Pancreas (tissue), 10 donors: ENCODE measurements at regions not wholly inside any gene's neighbourhood (a gene's known extent, or its start where the extent isn't known, plus 50 kb on each side); places are given as distances from the start of the nearest gene placed in this dataset.
"Not testable (repeated sequence)": the region's sequence is repeated elsewhere in the genome, so short reads cannot be mapped to it uniquely, and the experiment has no call there.

Experiments used
- ATAC-seq, 4 donors: fragments of 200-7000 bp; cut with Tn5 transposase; one replicate each; pipeline versions ENCODE4 v1.8.0 to v1.9.1; 2020; ENCODE audit warnings: mild to moderate bottlenecking in 4 of 4, moderate library complexity in 4 of 4
- DNase-seq, 6 donors: peaks; one replicate each; pipeline ENCODE4 v3.0.0-alpha.2; 2020
- FAIRE-seq: peaks from 2 replicates; lab custom pipeline; 2012; peaks lifted over from hg19 to GRCh38; lab: Jason Lieb, UNC
- H3K27ac ChIP-seq, 4 donors: fragments of 200-600 bp; sonication (generic); 1 replicate in 3 of 4; 2 replicates in 1 of 4; pipeline versions ENCODE4 v1.5.0 to v1.8.0; 2020
- H3K27me3 ChIP-seq, 4 donors: fragments of 200-600 bp; one replicate each; pipeline ENCODE4 v1.8.0; 2021
- H3K36me3 ChIP-seq, 3 donors: fragments of 200-600 bp; sonication (generic) in 1 of 3; one replicate each; pipeline versions ENCODE4 v1.5.0 to v1.8.0; 2020 to 2021
- H3K4me1 ChIP-seq, 3 donors: fragments of 200-600 bp; one replicate each; pipeline ENCODE4 v1.8.0; 2021
- H3K4me3 ChIP-seq, 4 donors: fragments of 200-600 bp; sonication (generic) in 2 of 4; one replicate each; pipeline versions ENCODE4 v1.5.0 to v1.8.0; 2020 to 2021
- H3K9me3 ChIP-seq, 4 donors: fragments of 200-600 bp; one replicate each; pipeline ENCODE4 v1.8.0; 2021
- CTCF ChIP-seq, 4 donors: fragments of 200-600 bp; sonication (generic) in 3 of 4; IDR thresholded peaks; one replicate each; pipeline versions ENCODE4 v1.5.0 to v1.8.0; 2021; ENCODE audit warnings: antibody characterized with exemption in 4 of 4
- WGBS, 2 donors: extraction: QIAGEN DNeasy Blood & Tissue Kit; methylation state at CpG; one replicate each; pipeline ENCODE4 v1.1.7; 2013; 5-methylcytosine and 5-hydroxymethylcytosine counted together
- intact Hi-C, 3 donors: fragments of 100-400 bp; cut with DNase I; formaldehyde crosslinking; loops; one replicate each; pipeline versions ENCODE4 v1.11.1 to v1.14.2; 2022
- donor health status: healthy with polysubstance abuse.
- donor health status: DM: no; HTN: no; CAD: no; lungs with moderate emphysema.
- donor health status: DM: no; HTN: no; CAD: no.
- donor health status: control.
- donor health status: control.
- donor health status: Bipolar disorder and iron deficiency.
- donor health status: DM: yes; HTN: yes; CAD: no.
- donor health status: DM: no; HTN: no; CAD: no.
- donor health status: DM: no; HTN: no; CAD: no.
- donor health status: DM: yes; HTN: yes; CAD: no.

- no peak overlapping the region for H3K27ac ChIP-seq
- intact Hi-C loops, result no loop called here
- no peak overlapping the region for H3K4me3 ChIP-seq
- TF ChIP-seq CTCF (IDR thresholded peaks at IDR 0.05), result no peak
- ATAC-seq, result no peak
- no peaks in the 10 kb centered on the region for H3K4me1 ChIP-seq
- no peak for FAIRE-seq
- peak in 1 of 6 donors; percentile 18 for DNase-seq
- H3K36me3 ChIP-seq, result no peaks in the 10 kb centered on the region
- 60 to 75% methylated on average over 8 of the region's 8 CpGs for WGBS, 2 donors
- no peaks in the 10 kb centered on the region for H3K9me3 ChIP-seq
- H3K27me3 ChIP-seq, result peaks cover 0 to 7% (median 0%) of the 10 kb centered on the region in 4 donors
These were observed 1138.4 kb downstream of the PCDH19 start for GRCh38 chrX:99271641-99272040.

- Histone ChIP-seq H3K4me3 (no peak overlapping the region), H3K36me3 (no peaks in the 10 kb centered on the region), H3K9me3 (no peaks in the 10 kb centered on the region), H3K27ac (no peak overlapping the region), H3K27me3 (peaks cover 0 to 15% (median 0%) of the 10 kb centered on the region in 4 donors), H3K4me1 (no peaks in the 10 kb centered on the region)
- ATAC-seq (no peak), DNase-seq (no peak), FAIRE-seq (no peak)
- 62 to 68% methylated on average over 2 of the region's 2 CpGs for WGBS, 2 donors
- TF ChIP-seq CTCF (IDR thresholded peaks at IDR 0.05), result no peak
- intact Hi-C loops, result no loop called here
These were observed 1143.8 kb downstream of the PCDH19 start for GRCh38 chrX:99266255-99266654.

DNA sequence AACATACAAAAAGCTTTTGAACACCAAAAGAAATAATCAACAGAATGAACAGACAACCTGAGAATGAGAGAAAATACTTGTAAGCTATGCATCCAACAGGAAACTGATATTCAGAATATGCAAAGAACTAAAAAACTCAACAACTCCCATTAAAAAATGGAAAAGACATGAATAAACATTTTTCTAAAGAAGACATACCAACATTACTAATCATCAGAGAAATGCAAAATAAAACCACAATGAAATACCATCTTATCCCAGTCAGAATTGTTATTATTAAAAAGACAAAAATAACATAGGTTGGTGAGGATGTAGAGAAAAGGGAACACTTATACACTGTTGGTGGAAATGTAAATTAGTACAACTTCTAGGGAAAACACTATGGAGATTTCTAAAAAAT, 1161.9 kb downstream of the PCDH19 start:
- intact Hi-C loops, result no loop called here
- no peaks in the 10 kb centered on the region for H3K36me3 ChIP-seq
- no peak for DNase-seq
- no peak for ATAC-seq
- no peak for TF ChIP-seq CTCF (IDR thresholded peaks at IDR 0.05)
- H3K27me3 ChIP-seq, result peaks cover 0 to 2% (median 0%) of the 10 kb centered on the region in 4 donors
- no peak overlapping the region for H3K4me3 ChIP-seq
- FAIRE-seq, result peak; percentile 37
- no peaks in the 10 kb centered on the region for H3K4me1 ChIP-seq
- H3K9me3 ChIP-seq, result no peaks in the 10 kb centered on the region
- H3K27ac ChIP-seq, result no peak overlapping the region

DNA sequence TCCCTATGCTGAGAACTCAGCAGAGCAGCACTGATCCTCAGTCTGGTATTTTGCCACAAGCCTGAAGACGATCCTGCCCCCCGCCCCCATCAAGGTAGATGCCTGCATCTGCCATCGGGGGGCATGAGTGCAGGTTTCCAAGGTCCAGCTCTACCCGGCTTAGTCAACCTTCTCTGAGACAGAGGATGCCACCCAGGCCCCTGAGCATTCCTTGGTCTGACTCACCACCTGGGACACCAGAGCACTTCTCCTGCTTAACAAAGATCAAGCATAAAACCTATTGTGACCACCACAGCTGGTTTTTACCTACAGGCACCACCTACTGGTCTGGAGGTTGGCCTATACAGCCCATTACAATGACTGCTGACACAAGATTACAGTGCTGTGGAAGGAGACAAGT, 1168.1 kb downstream of the PCDH19 start:
- FAIRE-seq (no peak), DNase-seq (peak in 1 of 6 donors; percentile 20), ATAC-seq (no peak)
- H3K27ac ChIP-seq, result no peak overlapping the region
- H3K4me3 ChIP-seq, result no peak overlapping the region
- intact Hi-C loops, result no loop called here
- WGBS, 2 donors, result 58 to 61% methylated on average over 4 of the region's 4 CpGs
- H3K9me3 ChIP-seq, result no peaks in the 10 kb centered on the region
- H3K27me3 ChIP-seq, result peaks cover 0 to 6% (median 1%) of the 10 kb centered on the region in 4 donors
- H3K4me1 ChIP-seq, result no peaks in the 10 kb centered on the region
- no peak for TF ChIP-seq CTCF (IDR thresholded peaks at IDR 0.05)
- no peaks in the 10 kb centered on the region for H3K36me3 ChIP-seq

- H3K27ac ChIP-seq, H3K36me3 ChIP-seq, ATAC-seq, H3K9me3 ChIP-seq, H3K4me1 ChIP-seq, H3K4me3 ChIP-seq, intact Hi-C loops, DNase-seq, FAIRE-seq: not testable (repeated sequence)
- 79 to 80% methylated on average over 6 of the region's 6 CpGs for WGBS, 2 donors
- peaks cover 0 to 11% (median 3%) of the 10 kb centered on the region in 4 donors for H3K27me3 ChIP-seq
These were observed 1175.7 kb downstream of the PCDH19 start for GRCh38 chrX:99234384-99234783.
